Smooth muscle cell of the brain vasculature (primary cell): ENCODE measurements at regions not wholly inside any gene's neighbourhood (a gene's known extent, or its start where the extent isn't known, plus 50 kb on each side); places are given as distances from the start of the nearest gene placed in this dataset.

Experiments
- DNase-seq: peaks from one replicate; pipeline ENCODE4 v3.0.0-alpha.2; 2012; ENCODE audit warnings: low read depth, low spot score

- no peak for DNase-seq
These were observed 863.7 kb downstream of the GALR1 start for GRCh38 chr18:78113136-78113939.

- no peak for DNase-seq
These were observed 864.2 kb downstream of the GALR1 start for GRCh38 chr18:78113940-78114251.

- no peak for DNase-seq
These were observed 863.6 kb upstream of the SALL3 start for GRCh38 chr18:78115896-78116561.

- DNase-seq, result no peak
These were observed 856.3 kb upstream of the SALL3 start for GRCh38 chr18:78123144-78123909.

- no peak for DNase-seq
These were observed 855.5 kb upstream of the SALL3 start for GRCh38 chr18:78123926-78124797.

GRCh38 chr18:78125206-78125896 lies 854.3 kb upstream of the SALL3 start:
- no peak for DNase-seq

- no peak for DNase-seq
These were observed 853.5 kb upstream of the SALL3 start for GRCh38 chr18:78126106-78126505.

GRCh38 chr18:78126536-78126935 lies 853.1 kb upstream of the SALL3 start:
- no peak for DNase-seq

- no peak for DNase-seq
These were observed 852.6 kb upstream of the SALL3 start for GRCh38 chr18:78127041-78127440.

- DNase-seq, result no peak
These were observed 851.6 kb upstream of the SALL3 start for GRCh38 chr18:78128004-78128403.

- DNase-seq, result no peak
These were observed 850.4 kb upstream of the SALL3 start for GRCh38 chr18:78129260-78129659.

GRCh38 chr18:78130232-78131195 lies 849.1 kb upstream of the SALL3 start:
- DNase-seq, result no peak

GRCh38 chr18:78133729-78134128 lies 845.9 kb upstream of the SALL3 start:
- DNase-seq, result no peak

- no peak for DNase-seq
These were observed 842.6 kb upstream of the SALL3 start for GRCh38 chr18:78136986-78137385.

GRCh38 chr18:78138983-78139496 lies 840.6 kb upstream of the SALL3 start:
- DNase-seq, result no peak

- DNase-seq, result no peak
These were observed 839.3 kb upstream of the SALL3 start for GRCh38 chr18:78140294-78140693.

- DNase-seq, result no peak
These were observed 834.9 kb upstream of the SALL3 start for GRCh38 chr18:78144669-78145068.

- no peak for DNase-seq
These were observed 834.5 kb upstream of the SALL3 start for GRCh38 chr18:78145096-78145495.
